ENCODE measurements at regions not wholly inside any gene's neighbourhood (a gene's known extent, or its start where the extent isn't known, plus 50 kb on each side); places are given as distances from the start of the nearest gene placed in this dataset.

- POLR2A ChIA-PET, result no interaction called here
- TF ChIP-seq CTCF (IDR thresholded peaks at IDR 0.05; ENCODE audit: low read depth, low read length), result no peak
- DNase-seq (ENCODE audit: low read depth, low spot score), result no peak
- H3K27me3 ChIP-seq (ENCODE audit: control insufficient read depth, insufficient read depth, low read length), result no peaks in the 10 kb centered on the region
- CTCF ChIA-PET, result interaction anchor here (1.0 kb wide), 1 partner anchor 547 kb away, joined by 4 read pairs; no protein-coding TSS in a partner anchor
- no peaks in the 10 kb centered on the region; the same call in 1 of the 2 replicates for H3K9me3 ChIP-seq (ENCODE audit: control insufficient read depth, insufficient read depth, low read length)
- H3K4me3 ChIP-seq (ENCODE audit: low read depth, low read length), result no peak overlapping the region
- H3K27ac ChIP-seq (ENCODE audit: low read depth, low read length), result no peak overlapping the region
Measured at GRCh38 chr13:79796136-79796535, 315.2 kb downstream of the NDFIP2 start.

- CTCF ChIA-PET, result no interaction called here
- no peak for TF ChIP-seq CTCF (IDR thresholded peaks at IDR 0.05; ENCODE audit: low read depth, low read length)
- POLR2A ChIA-PET, result no interaction called here
Measured at GRCh38 chr13:79794931-79795330, 314.0 kb downstream of the NDFIP2 start.

GRCh38 chr13:79792716-79793115, 311.8 kb downstream of the NDFIP2 start:
- CTCF ChIA-PET, result interaction anchor here (2.0 kb wide), 1 partner anchor 550 kb away, joined by 6 read pairs; no protein-coding TSS in a partner anchor
- no peak overlapping the region for H3K27ac ChIP-seq (ENCODE audit: low read depth, low read length)
- no peak for DNase-seq (ENCODE audit: low read depth, low spot score)
- H3K9me3 ChIP-seq (ENCODE audit: control insufficient read depth, insufficient read depth, low read length), result peaks cover 5% of the 10 kb centered on the region
- no peak overlapping the region for H3K4me3 ChIP-seq (ENCODE audit: low read depth, low read length)
- H3K27me3 ChIP-seq (ENCODE audit: control insufficient read depth, insufficient read depth, low read length), result no peaks in the 10 kb centered on the region
- TF ChIP-seq CTCF (IDR thresholded peaks at IDR 0.05; ENCODE audit: low read depth, low read length), result no peak
- POLR2A ChIA-PET, result no interaction called here

More at GRCh38 chr13:79794931-79795330, 314.0 kb downstream of the NDFIP2 start:
- H3K27me3 ChIP-seq (ENCODE audit: control insufficient read depth, insufficient read depth, low read length), result no peaks in the 10 kb centered on the region
- H3K27ac ChIP-seq (ENCODE audit: low read depth, low read length), result no peak overlapping the region
- DNase-seq (ENCODE audit: low read depth, low spot score), result no peak
- no peak overlapping the region for H3K4me3 ChIP-seq (ENCODE audit: low read depth, low read length)
- peaks cover 5% of the 10 kb centered on the region for H3K9me3 ChIP-seq (ENCODE audit: control insufficient read depth, insufficient read depth, low read length)

- Histone ChIP-seq H3K27ac (ENCODE audit: low read depth, low read length) (no peak overlapping the region), H3K27me3 (ENCODE audit: control insufficient read depth, insufficient read depth, low read length) (no peaks in the 10 kb centered on the region), H3K9me3 (ENCODE audit: control insufficient read depth, insufficient read depth, low read length) (peaks cover 5% of the 10 kb centered on the region), H3K4me3 (ENCODE audit: low read depth, low read length) (no peak overlapping the region)
- CTCF ChIA-PET, result interaction anchor here (2.0 kb wide), 1 partner anchor 551 kb away, joined by 6 read pairs; no protein-coding TSS in a partner anchor
- DNase-seq (ENCODE audit: low read depth, low spot score), result no peak
- POLR2A ChIA-PET, result no interaction called here
- no peak for TF ChIP-seq CTCF (IDR thresholded peaks at IDR 0.05; ENCODE audit: low read depth, low read length)
Measured at GRCh38 chr13:79791471-79792042, 310.6 kb downstream of the NDFIP2 start.

- TF ChIP-seq CTCF (IDR thresholded peaks at IDR 0.05; ENCODE audit: low read depth, low read length), result no peak
- CTCF ChIA-PET, result interaction anchor here (0.8 to 1.1 kb wide), 2 partner anchors 557 to 578 kb away, joined by 3 read pairs; no protein-coding TSS in a partner anchor
- no peak overlapping the region for H3K4me3 ChIP-seq (ENCODE audit: low read depth, low read length)
- POLR2A ChIA-PET, result no interaction called here
- H3K27me3 ChIP-seq (ENCODE audit: control insufficient read depth, insufficient read depth, low read length), result no peaks in the 10 kb centered on the region
- DNase-seq (ENCODE audit: low read depth, low spot score), result no peak
- H3K9me3 ChIP-seq (ENCODE audit: control insufficient read depth, insufficient read depth, low read length), result peaks cover 5% of the 10 kb centered on the region
- no peak overlapping the region for H3K27ac ChIP-seq (ENCODE audit: low read depth, low read length)
Measured at GRCh38 chr13:79786176-79786575, 305.2 kb downstream of the NDFIP2 start.

Data from AG04450 (cell line).